ENCODE measurements at regions not wholly inside any gene's neighbourhood (a gene's known extent, or its start where the extent isn't known, plus 50 kb on each side); places are given as distances from the start of the nearest gene placed in this dataset.

- TF ChIP-seq CTCF (IDR thresholded peaks at IDR 0.05; ENCODE audit: borderline replicate concordance, extremely low read depth, low read length, poor library complexity, severe bottlenecking), result no peak
- TF ChIP-seq EZH2 (IDR thresholded peaks at IDR 0.05; ENCODE audit: borderline replicate concordance, low read depth, low read length, severe bottlenecking), result no peak
Observed at GRCh38 chr2:200193791-200194190, 112.7 kb upstream of the SPATS2L start.

Measured in DND-41 (cell line).